ENCODE measurements at regions not wholly inside any gene's neighbourhood (a gene's known extent, or its start where the extent isn't known, plus 50 kb on each side); places are given as distances from the start of the nearest gene placed in this dataset.

- Histone ChIP-seq H3K4me3 (ENCODE audit: control insufficient read depth in 2 of 3, extremely low read depth in 1 of 3, insufficient read depth in 2 of 3, low read depth in 1 of 3, low read length in 3 of 3) (no peak overlapping the region), H3K27ac (ENCODE audit: control insufficient read depth, insufficient read depth, low read length) (peak overlapping the region; percentile 23), H3K9ac (ENCODE audit: control insufficient read depth, extremely low read depth, insufficient read depth, low read length) (no peak overlapping the region), H3K9me1 (ENCODE audit: control insufficient read depth, extremely low read depth, insufficient read depth, low read length) (no peaks in the 10 kb centered on the region), H3K4me1 (ENCODE audit: control insufficient read depth, extremely low read depth, insufficient read depth, low read length) (peaks cover 22% of the 10 kb centered on the region), H3K4me2 (ENCODE audit: control insufficient read depth, extremely low read depth, insufficient read depth, low read depth, low read length) (peak overlapping the region; percentile 53), H3K79me2 (ENCODE audit: control insufficient read depth, insufficient read depth, low read length) (no peaks in the 10 kb centered on the region), H4K20me1 (ENCODE audit: control insufficient read depth, extremely low read depth, insufficient read depth, low read length) (no peaks in the 10 kb centered on the region), H3K9me3 (ENCODE audit: control insufficient read depth, low read depth, low read length) (no peaks in the 10 kb centered on the region), H2AFZ (ENCODE audit: control insufficient read depth, low read length) (peak overlapping the region; percentile 30), H3K27me3 (ENCODE audit: control insufficient read depth, extremely low read depth, insufficient read depth, low read length) (no peaks in the 10 kb centered on the region), H3K36me3 (ENCODE audit: control insufficient read depth in 2 of 2, extremely low read depth in 1 of 2, insufficient read depth in 2 of 2, low read length in 2 of 2) (no peaks in the 10 kb centered on the region)
- DNase-seq (ENCODE audit: low read depth, low spot score), result peak; percentile 5
- dilution Hi-C loops (cut with MboI; ENCODE audit: extremely low pct_ligation_motif_present, low sequenced_read_pairs), result no loop called here
- FAIRE-seq, result peak; percentile 71
- TF ChIP-seq EZH2 (IDR thresholded peaks at IDR 0.05; ENCODE audit: low read length) (no peak), CTCF (optimal IDR thresholded peaks at IDR 0.05 in 1 of 3, IDR thresholded peaks at IDR 0.05 in 1 of 3, conservative IDR thresholded peaks at IDR 0.05 in 1 of 3; ENCODE audit: extremely low read depth in 1 of 3, insufficient read depth in 2 of 3, low read length in 3 of 3) (no peak)
These were observed 56.1 kb upstream of the C3orf49 start for GRCh38 chr3:63762934-63763550.

GRCh38 chr3:63764511-63764910 is 54.6 kb upstream of the C3orf49 start:
- no peak for TF ChIP-seq CTCF (optimal IDR thresholded peaks at IDR 0.05 in 1 of 3, IDR thresholded peaks at IDR 0.05 in 1 of 3, conservative IDR thresholded peaks at IDR 0.05 in 1 of 3; ENCODE audit: extremely low read depth in 1 of 3, insufficient read depth in 2 of 3, low read length in 3 of 3)
- no peak for TF ChIP-seq EZH2 (IDR thresholded peaks at IDR 0.05; ENCODE audit: low read length)
- no peak overlapping the region for H3K9ac ChIP-seq (ENCODE audit: control insufficient read depth, extremely low read depth, insufficient read depth, low read length)
- H3K79me2 ChIP-seq (ENCODE audit: control insufficient read depth, insufficient read depth, low read length), result no peaks in the 10 kb centered on the region
- H3K4me1 ChIP-seq (ENCODE audit: control insufficient read depth, extremely low read depth, insufficient read depth, low read length), result peaks cover 22% of the 10 kb centered on the region
- H3K9me1 ChIP-seq (ENCODE audit: control insufficient read depth, extremely low read depth, insufficient read depth, low read length), result no peaks in the 10 kb centered on the region
- FAIRE-seq, result no peak
- dilution Hi-C loops (cut with MboI; ENCODE audit: extremely low pct_ligation_motif_present, low sequenced_read_pairs), result no loop called here
- H3K9me3 ChIP-seq (ENCODE audit: control insufficient read depth, low read depth, low read length), result no peaks in the 10 kb centered on the region
- no peak overlapping the region for H3K27ac ChIP-seq (ENCODE audit: control insufficient read depth, insufficient read depth, low read length)
- H3K27me3 ChIP-seq (ENCODE audit: control insufficient read depth, extremely low read depth, insufficient read depth, low read length), result no peaks in the 10 kb centered on the region
- no peaks in the 10 kb centered on the region for H4K20me1 ChIP-seq (ENCODE audit: control insufficient read depth, extremely low read depth, insufficient read depth, low read length)
- no peak overlapping the region for H2AFZ ChIP-seq (ENCODE audit: control insufficient read depth, low read length)
- H3K36me3 ChIP-seq (ENCODE audit: control insufficient read depth in 2 of 2, extremely low read depth in 1 of 2, insufficient read depth in 2 of 2, low read length in 2 of 2), result no peaks in the 10 kb centered on the region
- no peak for DNase-seq (ENCODE audit: low read depth, low spot score)
- H3K4me2 ChIP-seq (ENCODE audit: control insufficient read depth, extremely low read depth, insufficient read depth, low read depth, low read length), result no peak overlapping the region
- H3K4me3 ChIP-seq (ENCODE audit: control insufficient read depth in 2 of 3, extremely low read depth in 1 of 3, insufficient read depth in 2 of 3, low read depth in 1 of 3, low read length in 3 of 3), result no peak overlapping the region
